ENCODE measurements at regions not wholly inside any gene's neighbourhood (a gene's known extent, or its start where the extent isn't known, plus 50 kb on each side); places are given as distances from the start of the nearest gene placed in this dataset.

- Histone ChIP-seq H3K36me3 (ENCODE audit: control insufficient read depth in 4 of 4, insufficient read depth in 3 of 4, low read depth in 1 of 4, low read length in 3 of 4) (no peaks in the 10 kb centered on the region), H3K4me3 (ENCODE audit: low read depth in 1 of 3, low read length in 3 of 3) (no peak overlapping the region), H3K4me1 (ENCODE audit: control insufficient read depth in 4 of 4, insufficient read depth in 4 of 4, low read length in 3 of 4) (no peaks in the 10 kb centered on the region), H3K9me3 (ENCODE audit: control insufficient read depth in 4 of 4, low read length in 3 of 4) (no peaks in the 10 kb centered on the region), H3K9ac (ENCODE audit: low read depth in 1 of 2, low read length in 2 of 2) (no peak overlapping the region), H3K27me3 (ENCODE audit: control insufficient read depth in 4 of 4, insufficient read depth in 4 of 4, low read length in 3 of 4) (no peaks in the 10 kb centered on the region), H3K27ac (ENCODE audit: low read depth in 1 of 2, low read length in 2 of 2) (no peak overlapping the region)
- TF ChIP-seq FOXA1 (IDR thresholded peaks at IDR 0.05) (no peak), HNF4G (IDR thresholded peaks at IDR 0.05) (no peak), CTCF (IDR thresholded peaks at IDR 0.05; ENCODE audit: low read depth, low read length, missing input control) (no peak), NR2F2 (IDR thresholded peaks at IDR 0.05) (no peak), HNF4A (conservative IDR thresholded peaks at IDR 0.05) (no peak), GABPA (IDR thresholded peaks at IDR 0.05 in 1 of 2, conservative IDR thresholded peaks at IDR 0.05 in 1 of 2) (no peak), ATF3 (IDR thresholded peaks at IDR 0.05) (no peak), JUND (IDR thresholded peaks at IDR 0.05) (no peak), RAD21 (IDR thresholded peaks at IDR 0.05) (no peak), RXRA (IDR thresholded peaks at IDR 0.05) (no peak)
- whole genome bisulfite sequencing: 90% methylated on average over 5 of the region's 5 CpGs
- no peak for DNase-seq (ENCODE audit: low spot score)
Measured at GRCh38 chr6:105831311-105832097, 254.6 kb upstream of the PRDM1 start.

GRCh38 chr6:105825210-105825609 lies 260.9 kb upstream of the PRDM1 start:
- Histone ChIP-seq H3K27ac (ENCODE audit: low read depth in 1 of 2, low read length in 2 of 2) (no peak overlapping the region), H3K27me3 (ENCODE audit: control insufficient read depth in 4 of 4, insufficient read depth in 4 of 4, low read length in 3 of 4) (no peaks in the 10 kb centered on the region), H3K4me3 (ENCODE audit: low read depth in 1 of 3, low read length in 3 of 3) (no peak overlapping the region), H3K9ac (ENCODE audit: low read depth in 1 of 2, low read length in 2 of 2) (no peak overlapping the region), H3K9me3 (ENCODE audit: control insufficient read depth in 4 of 4, low read length in 3 of 4) (peaks cover 0 to 3% (median 0%) of the 10 kb centered on the region in 4 donors), H3K36me3 (ENCODE audit: control insufficient read depth in 4 of 4, insufficient read depth in 3 of 4, low read depth in 1 of 4, low read length in 3 of 4) (no peaks in the 10 kb centered on the region), H3K4me1 (ENCODE audit: control insufficient read depth in 4 of 4, insufficient read depth in 4 of 4, low read length in 3 of 4) (no peaks in the 10 kb centered on the region)
- WGBS: 37% methylated on average over 1 of the region's 1 CpG
- no peak for TF ChIP-seq YY1 (IDR thresholded peaks at IDR 0.05)
- DNase-seq (ENCODE audit: low spot score): no peak

GRCh38 chr6:105824732-105825131 lies 261.4 kb upstream of the PRDM1 start:
- no peaks in the 10 kb centered on the region for H3K36me3 ChIP-seq (ENCODE audit: control insufficient read depth in 4 of 4, insufficient read depth in 3 of 4, low read depth in 1 of 4, low read length in 3 of 4)
- no peak for DNase-seq (ENCODE audit: low spot score)
- no peaks in the 10 kb centered on the region for H3K4me1 ChIP-seq (ENCODE audit: control insufficient read depth in 4 of 4, insufficient read depth in 4 of 4, low read length in 3 of 4)

More at GRCh38 chr6:105824732-105825131, 261.4 kb upstream of the PRDM1 start:
- Histone ChIP-seq H3K9ac (ENCODE audit: low read depth in 1 of 2, low read length in 2 of 2) (no peak overlapping the region), H3K4me3 (ENCODE audit: low read depth in 1 of 3, low read length in 3 of 3) (no peak overlapping the region), H3K9me3 (ENCODE audit: control insufficient read depth in 4 of 4, low read length in 3 of 4) (peaks cover 0 to 3% (median 0%) of the 10 kb centered on the region in 4 donors), H3K27me3 (ENCODE audit: control insufficient read depth in 4 of 4, insufficient read depth in 4 of 4, low read length in 3 of 4) (no peaks in the 10 kb centered on the region), H3K27ac (ENCODE audit: low read depth in 1 of 2, low read length in 2 of 2) (no peak overlapping the region)
- TF ChIP-seq RXRA (IDR thresholded peaks at IDR 0.05): no peak
- TF ChIP-seq, protein P1, sequence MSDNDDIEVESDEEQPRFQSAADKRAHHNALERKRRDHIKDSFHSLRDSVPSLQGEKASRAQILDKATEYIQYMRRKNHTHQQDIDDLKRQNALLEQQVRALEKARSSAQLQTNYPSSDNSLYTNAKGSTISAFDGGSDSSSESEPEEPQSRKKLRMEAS (IDR thresholded peaks at IDR 0.05): no peak
- WGBS: 84% methylated on average over 1 of the region's 1 CpG
